GM13977 (cell line): ENCODE measurements at regions not wholly inside any gene's neighbourhood (a gene's known extent, or its start where the extent isn't known, plus 50 kb on each side); places are given as distances from the start of the nearest gene placed in this dataset.
A peak's percentile ranks its signal among the peaks of the same experiment; 100 is the strongest.
"Not testable (repeated sequence)": the region's sequence is repeated elsewhere in the genome, so short reads cannot be mapped to it uniquely, and the experiment has no call there.

Experiments
- DNase-seq: peaks from one replicate; pipeline ENCODE4 v3.0.0; 2012; ENCODE audit warnings: low spot score
- in situ Hi-C: fragments of 300-500 bp; cut with MboI; formaldehyde crosslinking; loops from one replicate; pipeline ENCODE4 v1.12.0; 2022; ENCODE audit warnings: low sequenced_read_pairs, low pct_unique_long_range_greater_than_20kb, mixed read lengths, inconsistent platforms; ENCODE audit not compliant: unreplicated experiment
- TF ChIP-seq, protein P1 (sequence below): IDR thresholded peaks from 2 replicates; pipeline ENCODE4 v1.5.1; 2012; ENCODE audit warnings: mild to moderate bottlenecking, control low read depth; ENCODE audit not compliant: insufficient read depth; ENCODE audit errors: extremely low read depth, missing control alignments

DNA sequence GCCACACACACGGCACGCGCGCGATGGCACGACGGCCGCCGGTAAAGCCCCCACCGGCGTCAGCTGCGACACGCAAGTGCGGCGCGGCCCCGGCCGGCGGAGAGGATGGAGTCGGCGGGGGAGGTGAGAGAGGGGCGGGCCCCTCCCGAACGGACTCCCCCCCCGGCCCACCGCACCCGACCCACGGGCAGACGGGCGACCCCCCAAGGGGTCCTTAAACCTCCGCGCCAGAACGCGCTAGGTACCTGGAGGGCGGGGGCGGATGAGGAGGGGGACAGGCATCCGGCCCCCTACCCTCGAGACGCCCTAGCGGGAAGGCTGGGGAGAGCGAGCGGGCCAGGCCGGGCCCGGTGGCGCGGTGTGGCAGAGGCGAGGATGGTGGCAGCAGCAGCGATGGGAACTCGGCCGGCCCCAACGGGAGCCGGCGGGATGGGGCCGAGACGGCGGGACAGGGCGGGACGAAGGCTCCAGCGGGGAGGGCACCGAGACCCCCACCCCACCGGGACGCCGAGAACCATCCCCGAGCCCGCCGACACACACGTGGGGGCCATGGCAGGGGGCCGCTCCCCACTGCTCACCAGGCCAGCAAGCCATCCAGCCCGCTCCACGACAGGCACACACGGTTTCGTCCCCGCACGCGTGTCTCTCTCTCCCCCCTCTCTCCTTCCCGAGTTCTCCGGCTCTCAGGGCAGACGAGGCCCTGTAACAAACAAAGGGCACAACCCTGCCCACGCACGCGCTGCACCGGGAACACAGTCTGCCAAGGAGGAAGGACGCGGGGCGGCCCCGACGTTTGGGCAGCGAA is 1515.4 kb upstream of the DEFB115 start:
- in situ Hi-C loops = no loop called here
- peak; percentile 33 for DNase-seq
- TF ChIP-seq, protein P1, sequence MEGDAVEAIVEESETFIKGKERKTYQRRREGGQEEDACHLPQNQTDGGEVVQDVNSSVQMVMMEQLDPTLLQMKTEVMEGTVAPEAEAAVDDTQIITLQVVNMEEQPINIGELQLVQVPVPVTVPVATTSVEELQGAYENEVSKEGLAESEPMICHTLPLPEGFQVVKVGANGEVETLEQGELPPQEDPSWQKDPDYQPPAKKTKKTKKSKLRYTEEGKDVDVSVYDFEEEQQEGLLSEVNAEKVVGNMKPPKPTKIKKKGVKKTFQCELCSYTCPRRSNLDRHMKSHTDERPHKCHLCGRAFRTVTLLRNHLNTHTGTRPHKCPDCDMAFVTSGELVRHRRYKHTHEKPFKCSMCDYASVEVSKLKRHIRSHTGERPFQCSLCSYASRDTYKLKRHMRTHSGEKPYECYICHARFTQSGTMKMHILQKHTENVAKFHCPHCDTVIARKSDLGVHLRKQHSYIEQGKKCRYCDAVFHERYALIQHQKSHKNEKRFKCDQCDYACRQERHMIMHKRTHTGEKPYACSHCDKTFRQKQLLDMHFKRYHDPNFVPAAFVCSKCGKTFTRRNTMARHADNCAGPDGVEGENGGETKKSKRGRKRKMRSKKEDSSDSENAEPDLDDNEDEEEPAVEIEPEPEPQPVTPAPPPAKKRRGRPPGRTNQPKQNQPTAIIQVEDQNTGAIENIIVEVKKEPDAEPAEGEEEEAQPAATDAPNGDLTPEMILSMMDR = no peak

DNA sequence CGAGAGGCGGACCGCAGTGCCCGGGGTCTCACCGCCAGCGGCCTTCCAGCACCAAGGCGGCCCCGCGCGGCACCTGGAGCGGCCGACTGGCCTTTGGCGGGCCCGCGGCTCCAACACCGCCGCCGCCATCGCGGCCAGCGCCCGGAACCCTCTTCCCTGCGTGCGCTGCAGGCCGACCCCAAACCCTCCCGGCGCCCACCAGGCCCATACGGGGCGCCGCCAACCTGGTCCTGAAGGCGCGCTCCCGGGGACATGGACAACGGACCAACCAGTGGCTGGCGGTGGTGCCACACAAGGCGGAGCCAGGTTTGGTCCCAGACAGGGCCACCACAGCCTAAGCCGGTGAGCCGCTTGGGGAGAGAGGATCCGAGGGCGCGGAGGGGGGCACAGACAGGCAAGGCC is 1514.8 kb upstream of the DEFB115 start:
- in situ Hi-C loops = no loop called here
- no peak for DNase-seq
- TF ChIP-seq, protein P1 = no peak

DNA sequence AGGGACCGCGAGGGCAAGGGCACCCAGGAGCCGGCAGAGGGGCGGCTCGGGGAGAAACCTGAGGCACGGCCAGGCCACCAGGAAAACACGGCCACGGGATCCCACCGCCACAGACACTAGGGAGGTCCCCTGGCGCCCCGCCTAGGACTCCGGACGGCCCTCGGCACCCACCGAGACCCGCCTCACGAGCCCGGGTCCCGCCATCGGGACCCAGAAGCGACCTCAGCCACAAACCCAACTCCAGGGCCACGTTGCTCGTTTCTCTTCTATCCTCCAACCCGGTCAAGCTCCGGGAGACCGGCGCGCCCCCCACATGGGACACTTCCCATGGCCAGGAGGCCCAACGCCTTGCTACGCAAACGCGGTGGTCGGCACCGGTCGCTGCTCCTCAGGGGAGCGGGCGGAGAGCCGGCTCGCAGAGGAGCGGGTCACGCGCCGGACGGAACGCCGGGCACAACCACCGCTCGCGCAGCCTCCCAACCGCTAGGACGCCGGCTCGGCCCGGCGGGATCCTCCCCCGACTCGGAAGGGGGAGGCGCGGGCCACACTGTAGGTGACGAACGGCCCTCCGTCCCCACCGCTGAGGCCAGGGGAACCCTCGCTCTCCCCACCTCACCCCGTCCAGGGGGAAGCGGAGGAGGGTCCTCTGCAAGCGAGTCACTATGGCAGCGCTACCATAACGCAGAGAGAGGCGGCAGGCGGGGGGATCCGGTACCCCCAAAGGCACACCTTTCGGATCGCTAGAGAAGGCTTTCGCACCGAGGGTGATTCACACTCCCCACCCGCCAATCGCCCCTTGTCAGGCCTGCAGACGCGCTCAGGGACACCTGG is 1514.1 kb upstream of the DEFB115 start:
- TF ChIP-seq, protein P1 = no peak
- in situ Hi-C loops = no loop called here
- DNase-seq = no peak

DNA sequence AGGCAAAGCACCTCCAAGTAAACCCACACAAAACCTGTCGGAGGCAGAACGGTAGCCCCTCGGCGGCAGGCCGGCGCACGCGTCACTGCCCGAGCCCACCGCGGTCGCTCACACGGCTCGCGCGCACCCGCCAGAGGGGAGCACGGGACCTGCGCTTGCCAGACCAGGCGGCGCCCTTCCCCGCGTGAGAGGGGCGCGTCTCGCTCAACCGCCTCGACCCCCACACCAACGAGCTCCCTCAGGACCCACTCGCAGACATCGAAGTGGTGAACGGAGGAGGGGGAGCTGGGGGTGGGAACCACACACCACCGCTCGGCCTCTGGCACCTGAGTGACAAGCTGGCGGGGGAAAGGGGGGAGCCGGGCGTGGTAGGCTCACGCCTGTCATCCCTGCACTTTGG is 1513.4 kb upstream of the DEFB115 start:
- TF ChIP-seq, protein P1 = no peak
- in situ Hi-C loops = no loop called here
- DNase-seq = no peak

DNA sequence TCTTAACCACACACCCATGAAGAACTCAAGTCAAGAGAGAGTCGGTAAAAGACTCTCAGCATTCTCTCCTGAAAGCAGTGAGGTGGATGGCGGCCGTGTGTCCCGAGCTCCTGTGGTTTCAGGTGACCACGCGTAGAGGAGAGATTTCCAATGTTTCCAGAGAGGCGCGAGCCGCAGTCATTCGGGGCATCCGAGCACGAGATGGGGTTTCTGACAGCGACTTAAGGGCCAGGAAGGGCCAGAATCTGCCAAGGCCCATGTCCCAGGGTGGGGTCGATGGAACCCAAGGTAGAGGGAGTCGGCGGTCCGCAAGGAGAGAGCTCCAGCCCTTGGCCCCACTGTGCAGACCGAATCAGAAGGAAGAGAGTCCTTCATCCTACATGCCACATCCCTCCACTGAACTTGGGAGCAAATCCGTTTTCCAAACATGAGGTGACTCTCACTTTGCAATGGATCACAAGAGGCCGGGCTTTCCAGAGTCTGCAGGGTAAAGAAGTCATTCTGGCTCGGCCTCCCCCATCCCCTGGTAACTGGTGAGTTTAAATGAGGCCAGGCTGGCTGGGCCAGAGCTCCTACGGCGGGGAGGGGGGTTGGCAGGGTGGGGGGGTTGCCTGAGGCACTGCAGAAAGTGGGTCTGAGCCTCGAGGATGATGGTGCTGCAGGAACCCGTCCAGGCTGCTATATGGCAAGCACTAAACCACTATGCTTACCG is 1511.8 kb upstream of the DEFB115 start:
- DNase-seq, in situ Hi-C loops: not testable (repeated sequence)

DNA sequence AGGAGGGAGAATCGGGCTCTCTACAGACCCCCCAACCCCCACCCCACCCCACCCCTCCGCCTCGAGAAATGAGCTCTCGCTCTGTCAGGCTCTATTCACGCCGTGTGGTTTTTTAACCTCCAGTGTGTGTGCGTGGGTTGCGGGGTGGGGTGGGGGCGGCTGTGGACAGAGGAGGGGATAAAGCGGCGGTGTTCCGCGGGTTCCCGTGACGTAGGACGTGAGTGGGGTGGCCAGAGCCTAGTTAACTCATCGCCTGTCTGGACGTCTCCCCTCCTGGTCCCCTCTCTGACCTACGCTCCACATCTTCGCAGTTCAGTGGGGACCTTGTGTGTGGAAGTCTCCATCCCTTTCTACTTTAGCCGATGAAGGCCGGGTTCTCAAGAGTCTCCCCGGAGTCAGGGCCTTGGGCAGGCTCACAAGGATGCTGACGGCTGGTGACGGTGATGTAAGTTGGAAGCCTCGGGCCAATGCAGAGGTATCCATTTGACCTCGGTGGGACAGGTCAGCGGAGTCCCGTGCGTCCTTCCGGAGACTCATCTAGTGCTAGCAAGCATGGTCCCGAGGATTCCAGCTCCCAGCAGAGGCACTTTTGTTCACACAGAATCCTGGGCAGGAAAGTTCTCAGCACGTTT is 1507.1 kb upstream of the DEFB115 start:
- in situ Hi-C loops = no loop called here
- TF ChIP-seq, protein P1 = no peak
- DNase-seq = no peak

DNA sequence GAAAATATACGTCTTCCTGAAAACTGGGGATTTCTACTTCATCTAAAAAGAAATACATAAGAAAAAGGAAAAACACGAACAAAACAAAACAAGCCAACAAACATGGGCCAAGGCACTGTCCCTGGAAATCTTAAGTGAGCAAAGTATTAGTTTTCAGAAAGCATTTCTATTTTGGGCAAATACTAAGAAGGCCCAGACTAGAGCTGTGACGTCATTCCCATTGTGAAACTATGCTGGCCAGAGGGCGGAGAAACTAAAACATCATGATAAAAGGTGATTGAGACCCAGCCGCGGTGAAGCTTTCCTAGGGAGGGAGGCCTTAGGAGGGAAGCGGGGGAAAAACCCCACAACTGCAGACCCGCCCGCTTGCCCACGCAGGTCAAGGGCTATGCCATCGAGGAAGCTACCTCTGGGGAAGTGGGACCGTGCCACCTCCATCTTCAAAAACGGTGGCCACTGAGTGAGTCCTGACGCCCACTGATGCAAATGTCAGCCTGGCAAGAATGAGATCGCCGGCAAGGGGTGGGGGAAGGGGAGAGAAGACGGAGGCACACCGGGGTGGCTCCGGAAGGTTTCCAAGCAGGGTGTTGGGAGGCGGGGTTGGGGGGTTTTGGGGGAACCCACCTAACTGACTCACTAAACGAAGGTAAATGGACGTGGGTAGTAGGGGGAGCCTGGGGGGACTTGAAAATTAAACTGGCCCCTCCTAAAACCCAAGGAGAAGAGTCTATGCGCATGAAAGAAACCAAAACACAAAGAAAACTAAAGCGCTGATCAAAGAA is 1504.6 kb upstream of the DEFB115 start:
- in situ Hi-C loops, DNase-seq: not testable (repeated sequence)

DNA sequence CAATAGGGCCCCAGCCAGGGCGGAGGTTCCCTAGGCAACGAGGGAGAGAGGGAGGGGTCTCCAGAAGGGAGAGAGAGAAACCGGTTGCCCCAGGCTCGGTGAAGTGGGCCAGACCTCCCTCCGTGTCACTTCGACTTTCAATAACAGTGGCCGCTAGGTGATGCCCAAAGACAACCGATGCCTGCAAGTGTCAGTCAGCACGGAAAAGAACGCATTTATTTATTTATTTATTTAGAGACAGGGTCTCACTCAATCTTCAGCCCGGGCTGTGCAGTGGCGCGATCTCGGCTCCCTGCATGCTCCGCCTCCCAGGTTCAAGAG is 1504.1 kb upstream of the DEFB115 start:
- in situ Hi-C loops = not testable (repeated sequence)

DNA sequence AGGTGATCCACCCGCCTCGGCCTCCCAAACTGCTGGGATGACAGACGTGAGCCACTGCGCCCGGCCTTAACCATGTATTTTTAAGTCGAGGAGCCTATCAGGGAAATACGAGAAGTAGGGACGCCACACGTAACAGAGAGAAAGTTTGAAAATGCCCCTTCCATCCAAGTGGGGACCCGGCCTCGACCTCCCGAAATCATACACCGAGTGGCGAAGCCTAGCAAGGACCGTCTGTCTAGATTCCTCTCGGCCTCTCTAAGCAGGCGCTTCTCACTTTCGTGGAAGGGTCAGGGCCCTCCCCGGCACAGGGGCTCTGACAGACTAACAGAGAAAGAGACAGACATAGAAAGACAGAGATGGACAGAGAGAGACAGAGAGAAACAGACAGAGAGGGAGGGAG is 1503.6 kb upstream of the DEFB115 start:
- in situ Hi-C loops, DNase-seq: not testable (repeated sequence)

More for the DNA sequence above, 1504.1 kb upstream of the DEFB115 start:
- DNase-seq = not testable (repeated sequence)

DNA sequence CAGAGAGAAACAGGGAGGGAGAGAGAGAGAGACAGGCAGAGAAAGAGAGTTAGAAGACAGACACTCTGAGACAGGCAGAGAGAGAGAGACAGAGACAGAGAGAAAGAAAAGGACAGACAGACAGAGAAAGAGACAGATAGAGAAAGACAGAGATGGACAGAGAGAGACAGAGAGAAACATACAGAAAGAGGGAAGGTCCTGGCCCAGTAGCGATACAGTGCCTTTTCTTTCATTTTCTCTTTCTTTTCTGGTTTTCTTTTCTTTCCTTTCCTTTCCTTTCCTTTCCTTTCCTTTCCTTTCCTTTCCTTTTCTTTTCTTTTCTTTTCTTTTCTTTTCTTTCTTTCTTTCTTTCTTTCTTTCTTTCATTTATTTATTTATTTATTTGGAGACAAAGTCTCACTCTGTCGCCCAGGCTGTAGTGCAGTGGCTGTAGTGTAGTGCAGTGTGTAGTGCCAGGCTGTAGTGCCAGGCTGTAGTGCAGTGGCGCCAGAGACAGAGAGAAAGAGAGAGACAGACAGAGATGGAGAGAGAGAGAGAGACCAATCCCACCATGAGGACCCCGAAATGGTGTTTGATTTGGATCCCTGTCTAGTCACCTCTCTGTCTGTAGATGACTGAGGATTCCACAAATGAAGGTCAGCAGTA is 1501.5 kb upstream of the DEFB115 start:
- in situ Hi-C loops, DNase-seq: not testable (repeated sequence)
